OCI-LY3 (cell line): ENCODE measurements at regions not wholly inside any gene's neighbourhood (a gene's known extent, or its start where the extent isn't known, plus 50 kb on each side); places are given as distances from the start of the nearest gene placed in this dataset.

ENCODE experiments used
- CTCF ChIP-seq: fragments of 200-600, 300-600 bp; sonication (generic); IDR thresholded peaks from 2 replicates; pipeline ENCODE4 v1.5.1; 2014; ENCODE audit warnings: antibody characterized with exemption, low read length, low read depth
- EZH2phosphoT487 ChIP-seq: fragments of 200-600 bp; shearing (Covaris generic); IDR thresholded peaks from 2 replicates; pipeline ENCODE4 v1.6.1; 2018; ENCODE audit warnings: antibody characterized with exemption, mixed run types, low read depth

GRCh38 chr6:44624226-44624625 lies 236.7 kb downstream of the CDC5L start:
- no peak for TF ChIP-seq EZH2phosphoT487
- TF ChIP-seq CTCF: no peak
